Testis (tissue), 2 donors: ENCODE measurements at regions not wholly inside any gene's neighbourhood (a gene's known extent, or its start where the extent isn't known, plus 50 kb on each side); places are given as distances from the start of the nearest gene placed in this dataset.
"Not testable (repeated sequence)": the region's sequence is repeated elsewhere in the genome, so short reads cannot be mapped to it uniquely, and the experiment has no call there.

Experiments used
- DNase-seq: peaks from one replicate; pipeline ENCODE4 v3.0.0-alpha.2; 2019
- H3K27ac ChIP-seq, 2 donors: fragments of 200-600 bp; sonication (generic); one replicate each; pipeline ENCODE4 v1.5.1; 2019
- H3K27me3 ChIP-seq: fragments of 200-600 bp; sonication (generic); one replicate; pipeline ENCODE4 v1.5.1; 2019
- H3K36me3 ChIP-seq: fragments of 200-600 bp; sonication (generic); one replicate; pipeline ENCODE4 v1.5.1; 2017; ENCODE audit warnings: low read depth; ENCODE audit errors: missing control alignments
- H3K4me1 ChIP-seq: fragments of 200-600 bp; sonication (generic); one replicate; pipeline ENCODE4 v1.5.1; 2019
- H3K4me3 ChIP-seq, 2 donors: fragments of 200-600 bp; sonication (generic); one replicate each; pipeline ENCODE4 v1.5.1; 2017 to 2019
- H3K9me3 ChIP-seq: fragments of 200-600 bp; sonication (generic); one replicate; pipeline ENCODE4 v1.5.1; 2017
- POLR2A ChIP-seq: fragments of 450-650 bp; IDR thresholded peaks from one replicate; pipeline ENCODE4 v1.6.1; 2017; ENCODE audit warnings: antibody characterized with exemption, mild to moderate bottlenecking, moderate library complexity
- whole genome bisulfite sequencing, 2 donors: methylation state at CpG; one replicate each; pipeline ENCODE4 v1.1.5; 2018; 5-methylcytosine and 5-hydroxymethylcytosine counted together
- intact Hi-C: fragments of 100-400 bp; cut with DNase I; formaldehyde crosslinking; loops from one replicate; pipeline ENCODE4 v1.15.1; 2023; ENCODE audit warnings: low total_unique reads
- TF ChIP-seq, protein P1 (sequence below), 3 experiments: fragments of 450-650 bp in 2 of 3; fragments of 200-600 bp in 1 of 3; sonication (generic) in 1 of 3; IDR thresholded peaks; one replicate each; pipeline ENCODE4 v1.5.1; 2016 to 2019; ENCODE audit warnings: antibody characterized with exemption in 3 of 3, mild to moderate bottlenecking in 2 of 3, moderate library complexity in 1 of 3

DNA sequence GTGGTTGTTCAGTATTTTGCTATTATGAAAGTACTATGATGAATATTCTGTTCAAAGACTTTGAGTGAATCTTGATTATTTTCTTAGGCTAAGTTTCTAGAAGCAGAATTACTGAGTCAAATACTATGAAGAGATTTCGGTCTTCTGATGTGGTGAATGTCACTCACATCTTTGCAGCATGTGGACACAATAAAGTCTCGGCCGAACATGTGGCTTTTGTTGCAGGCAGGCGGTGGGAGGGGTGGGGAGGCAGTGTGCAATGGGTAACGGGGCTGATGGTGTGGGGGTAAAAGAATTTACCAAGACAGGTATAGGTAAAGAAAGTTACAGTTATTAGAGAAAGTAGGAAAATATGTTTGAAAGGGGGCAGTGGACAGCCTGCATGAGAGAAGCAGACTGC is 156.4 kb upstream of the DTNBP1 start:
- intact Hi-C loops = no loop called here
- 89 to 91% methylated on average over 5 of the region's 5 CpGs for WGBS, 2 donors
- no peak for DNase-seq
- TF ChIP-seq, protein P1, sequence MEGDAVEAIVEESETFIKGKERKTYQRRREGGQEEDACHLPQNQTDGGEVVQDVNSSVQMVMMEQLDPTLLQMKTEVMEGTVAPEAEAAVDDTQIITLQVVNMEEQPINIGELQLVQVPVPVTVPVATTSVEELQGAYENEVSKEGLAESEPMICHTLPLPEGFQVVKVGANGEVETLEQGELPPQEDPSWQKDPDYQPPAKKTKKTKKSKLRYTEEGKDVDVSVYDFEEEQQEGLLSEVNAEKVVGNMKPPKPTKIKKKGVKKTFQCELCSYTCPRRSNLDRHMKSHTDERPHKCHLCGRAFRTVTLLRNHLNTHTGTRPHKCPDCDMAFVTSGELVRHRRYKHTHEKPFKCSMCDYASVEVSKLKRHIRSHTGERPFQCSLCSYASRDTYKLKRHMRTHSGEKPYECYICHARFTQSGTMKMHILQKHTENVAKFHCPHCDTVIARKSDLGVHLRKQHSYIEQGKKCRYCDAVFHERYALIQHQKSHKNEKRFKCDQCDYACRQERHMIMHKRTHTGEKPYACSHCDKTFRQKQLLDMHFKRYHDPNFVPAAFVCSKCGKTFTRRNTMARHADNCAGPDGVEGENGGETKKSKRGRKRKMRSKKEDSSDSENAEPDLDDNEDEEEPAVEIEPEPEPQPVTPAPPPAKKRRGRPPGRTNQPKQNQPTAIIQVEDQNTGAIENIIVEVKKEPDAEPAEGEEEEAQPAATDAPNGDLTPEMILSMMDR (IDR thresholded peaks at IDR 0.05) = no peak
- no peak for TF ChIP-seq POLR2A
- no peak overlapping the region for H3K4me3 ChIP-seq
- no peaks in the 10 kb centered on the region for H3K27me3 ChIP-seq
- H3K9me3 ChIP-seq = no peaks in the 10 kb centered on the region
- no peaks in the 10 kb centered on the region for H3K4me1 ChIP-seq
- no peaks in the 10 kb centered on the region for H3K36me3 ChIP-seq
- no peak overlapping the region for H3K27ac ChIP-seq

DNA sequence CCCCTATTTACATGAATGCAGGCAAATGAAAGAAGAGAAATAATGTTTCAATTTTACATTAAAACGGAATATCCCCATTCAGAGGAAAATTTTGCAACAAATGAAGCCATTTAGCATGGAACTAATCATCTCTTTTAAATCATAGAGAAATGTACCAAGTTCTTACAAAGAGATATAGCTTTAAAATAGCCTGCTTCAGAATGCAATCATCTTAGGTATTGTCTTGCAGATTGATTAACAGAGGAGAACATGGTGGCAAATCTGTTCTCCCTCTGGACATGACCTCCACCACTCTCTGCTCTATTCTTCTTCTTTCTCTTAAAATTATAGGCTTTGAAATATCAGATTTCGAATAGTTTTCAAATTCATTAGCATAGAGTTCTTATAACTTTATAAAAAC is 155.7 kb upstream of the DTNBP1 start:
- no peak overlapping the region for H3K27ac ChIP-seq
- WGBS, 2 donors = 28 to 76% methylated on average over 2 of the region's 2 CpGs
- no peak overlapping the region for H3K4me3 ChIP-seq
- no peak for DNase-seq
- no peaks in the 10 kb centered on the region for H3K4me1 ChIP-seq
- intact Hi-C loops = no loop called here
- no peaks in the 10 kb centered on the region for H3K27me3 ChIP-seq
- TF ChIP-seq, protein P1 (IDR thresholded peaks at IDR 0.05) = no peak
- no peak for TF ChIP-seq POLR2A
- H3K9me3 ChIP-seq = no peaks in the 10 kb centered on the region
- no peaks in the 10 kb centered on the region for H3K36me3 ChIP-seq

DNA sequence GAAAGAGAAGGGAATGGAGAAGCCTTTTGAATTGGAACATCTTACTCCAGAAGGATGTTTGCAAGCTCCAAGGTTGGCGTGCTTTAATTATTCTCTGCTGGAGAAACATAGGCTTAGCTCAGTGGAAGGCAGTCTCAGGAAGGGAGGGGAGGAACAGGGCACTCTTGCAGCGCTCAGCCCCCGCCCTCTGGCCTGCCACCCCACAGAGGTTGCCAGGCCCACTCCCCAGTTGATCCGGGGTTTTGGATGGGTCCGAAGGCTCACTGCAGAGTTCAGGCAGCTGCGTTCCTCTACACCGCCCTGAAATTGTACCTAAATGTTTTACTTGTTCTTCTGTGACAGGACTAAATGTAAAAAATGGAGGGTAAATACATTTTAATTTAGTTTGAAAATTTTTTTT is 155.2 kb upstream of the DTNBP1 start:
- WGBS, 2 donors = 92 to 98% methylated on average over 7 of the region's 7 CpGs
- H3K27ac ChIP-seq = no peak overlapping the region
- H3K36me3 ChIP-seq = no peaks in the 10 kb centered on the region
- DNase-seq = no peak
- TF ChIP-seq POLR2A = no peak
- TF ChIP-seq, protein P1 (IDR thresholded peaks at IDR 0.05) = no peak
- no peaks in the 10 kb centered on the region for H3K9me3 ChIP-seq
- no peak overlapping the region for H3K4me3 ChIP-seq
- intact Hi-C loops = no loop called here
- H3K4me1 ChIP-seq = no peaks in the 10 kb centered on the region
- H3K27me3 ChIP-seq = no peaks in the 10 kb centered on the region

DNA sequence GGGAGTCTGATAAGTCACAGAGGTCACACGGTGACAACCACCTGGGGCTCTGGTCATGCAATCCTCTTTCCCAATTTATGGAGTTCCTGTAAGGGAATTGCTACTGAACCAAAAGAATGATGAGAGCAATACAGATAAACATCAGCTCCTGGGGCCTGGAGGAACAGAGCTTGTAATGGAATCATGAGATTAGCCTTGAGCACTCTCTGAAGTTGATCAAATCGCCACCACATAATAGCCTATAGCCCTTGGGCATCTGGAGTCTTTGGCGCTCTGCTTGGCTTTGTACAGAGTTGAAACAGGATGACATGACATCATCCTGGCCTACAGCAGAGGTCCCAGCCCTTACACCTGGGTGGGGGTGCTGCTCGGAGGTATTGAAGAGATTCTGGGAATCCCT is 154.3 kb upstream of the DTNBP1 start:
- Histone ChIP-seq H3K9me3 (no peaks in the 10 kb centered on the region), H3K27me3 (no peaks in the 10 kb centered on the region), H3K27ac (no peak overlapping the region), H3K4me1 (no peaks in the 10 kb centered on the region), H3K36me3 (no peaks in the 10 kb centered on the region), H3K4me3 (no peak overlapping the region)
- intact Hi-C loops = no loop called here
- no peak for DNase-seq
- TF ChIP-seq POLR2A = no peak
- TF ChIP-seq, protein P1 (IDR thresholded peaks at IDR 0.05) = no peak
- 77 to 92% methylated on average over 4 of the region's 4 CpGs for WGBS, 2 donors

DNA sequence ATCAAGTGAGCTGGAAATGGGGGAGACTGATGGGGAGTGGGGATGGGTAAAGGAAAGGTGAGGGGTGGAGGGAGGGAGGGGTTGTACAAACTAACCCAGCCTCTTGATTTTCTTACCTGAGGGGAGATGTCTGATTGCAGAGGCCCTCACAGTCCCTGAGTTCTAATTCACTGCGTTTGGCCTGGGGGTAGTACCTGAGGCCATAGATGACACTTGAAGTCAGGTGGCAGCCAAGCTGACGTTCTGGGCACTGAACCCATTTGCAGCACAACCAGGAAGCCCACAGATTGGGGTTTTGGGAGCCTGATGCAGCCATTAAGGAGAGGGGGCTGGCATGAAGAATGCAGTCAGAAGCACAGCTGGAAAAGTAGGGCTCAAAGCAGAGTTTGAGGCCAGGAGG is 153.8 kb upstream of the DTNBP1 start:
- H3K27ac ChIP-seq = no peak overlapping the region
- WGBS, 2 donors = 80 to 91% methylated on average over 2 of the region's 2 CpGs
- no peak for TF ChIP-seq POLR2A
- TF ChIP-seq, protein P1 (IDR thresholded peaks at IDR 0.05) = no peak
- H3K27me3 ChIP-seq = no peaks in the 10 kb centered on the region
- intact Hi-C loops = no loop called here
- DNase-seq = no peak
- no peaks in the 10 kb centered on the region for H3K9me3 ChIP-seq
- H3K4me3 ChIP-seq = no peak overlapping the region
- no peaks in the 10 kb centered on the region for H3K36me3 ChIP-seq
- no peaks in the 10 kb centered on the region for H3K4me1 ChIP-seq

DNA sequence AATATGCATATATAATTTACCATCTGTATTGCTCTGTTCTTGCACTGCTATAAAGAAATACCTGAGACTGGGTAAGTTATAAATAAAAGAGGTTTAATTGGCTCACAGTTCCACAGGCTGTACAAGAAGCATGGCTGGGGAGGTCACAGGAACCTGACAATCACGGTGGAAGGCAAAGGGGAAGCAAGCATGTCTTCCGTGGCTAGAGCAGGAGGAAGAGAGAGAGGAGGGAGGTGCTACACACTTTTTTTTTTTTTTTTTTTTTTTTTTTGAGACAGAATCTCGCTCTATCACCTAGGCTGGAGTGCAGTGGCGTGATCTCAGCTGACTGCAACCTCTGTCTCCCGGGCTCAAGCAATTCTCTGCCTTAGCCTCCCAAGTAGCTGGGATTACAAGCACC is 150.9 kb upstream of the DTNBP1 start:
- H3K27ac ChIP-seq, H3K4me3 ChIP-seq, DNase-seq, intact Hi-C loops, H3K36me3 ChIP-seq, H3K4me1 ChIP-seq, H3K9me3 ChIP-seq, H3K27me3 ChIP-seq: not testable (repeated sequence)
- 56 to 67% methylated on average over 4 to 5 of the region's 5 CpGs for WGBS, 2 donors
